ENCODE measurements at regions not wholly inside any gene's neighbourhood (a gene's known extent, or its start where the extent isn't known, plus 50 kb on each side); places are given as distances from the start of the nearest gene placed in this dataset.

DNA sequence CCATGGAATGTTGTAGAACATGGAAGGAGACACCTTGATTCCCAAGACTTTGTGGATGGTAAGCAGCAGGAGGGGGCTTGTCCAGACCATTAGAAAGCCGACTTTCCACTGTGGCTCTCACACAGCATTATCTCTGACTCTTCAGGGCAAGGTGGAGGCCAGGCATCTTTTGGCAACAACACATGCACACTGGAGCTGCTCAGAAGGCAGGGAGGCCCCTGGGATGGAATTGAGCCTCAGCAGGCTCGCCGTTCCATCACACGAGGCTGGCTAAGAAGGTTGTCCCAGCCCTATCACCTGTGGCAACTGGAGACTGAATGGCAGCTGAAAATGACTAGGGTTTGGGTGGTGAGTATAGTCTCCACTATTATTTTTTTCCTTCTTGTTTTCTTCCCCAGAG, 76.3 kb upstream of the TMEM45B start:
- TF ChIP-seq, protein P1, sequence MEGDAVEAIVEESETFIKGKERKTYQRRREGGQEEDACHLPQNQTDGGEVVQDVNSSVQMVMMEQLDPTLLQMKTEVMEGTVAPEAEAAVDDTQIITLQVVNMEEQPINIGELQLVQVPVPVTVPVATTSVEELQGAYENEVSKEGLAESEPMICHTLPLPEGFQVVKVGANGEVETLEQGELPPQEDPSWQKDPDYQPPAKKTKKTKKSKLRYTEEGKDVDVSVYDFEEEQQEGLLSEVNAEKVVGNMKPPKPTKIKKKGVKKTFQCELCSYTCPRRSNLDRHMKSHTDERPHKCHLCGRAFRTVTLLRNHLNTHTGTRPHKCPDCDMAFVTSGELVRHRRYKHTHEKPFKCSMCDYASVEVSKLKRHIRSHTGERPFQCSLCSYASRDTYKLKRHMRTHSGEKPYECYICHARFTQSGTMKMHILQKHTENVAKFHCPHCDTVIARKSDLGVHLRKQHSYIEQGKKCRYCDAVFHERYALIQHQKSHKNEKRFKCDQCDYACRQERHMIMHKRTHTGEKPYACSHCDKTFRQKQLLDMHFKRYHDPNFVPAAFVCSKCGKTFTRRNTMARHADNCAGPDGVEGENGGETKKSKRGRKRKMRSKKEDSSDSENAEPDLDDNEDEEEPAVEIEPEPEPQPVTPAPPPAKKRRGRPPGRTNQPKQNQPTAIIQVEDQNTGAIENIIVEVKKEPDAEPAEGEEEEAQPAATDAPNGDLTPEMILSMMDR (IDR thresholded peaks at IDR 0.05; ENCODE audit: insufficient read depth, low read length, poor library complexity, severe bottlenecking) = no peak
- TF ChIP-seq EZH2phosphoT487 (conservative IDR thresholded peaks at IDR 0.05; ENCODE audit: low read length) = no peak

All from SU-DHL-6 (cell line).